Uterus (tissue), 3 donors: ENCODE measurements at regions not wholly inside any gene's neighbourhood (a gene's known extent, or its start where the extent isn't known, plus 50 kb on each side); places are given as distances from the start of the nearest gene placed in this dataset.

Experiments
- DNase-seq, 2 donors: peaks; one replicate each; pipeline ENCODE4 v3.0.0-alpha.2; 2019 to 2020
- H3K27ac ChIP-seq, 2 donors: fragments of 200-600 bp; sonication (generic); 1 replicate in 1 of 2; 2 replicates in 1 of 2; pipeline ENCODE4 v1.5.1; 2016 to 2018
- H3K27me3 ChIP-seq, 2 donors: fragments of 200-600 bp; sonication (generic); one replicate each; pipeline ENCODE4 v1.5.1; 2018 to 2019; ENCODE audit warnings: control low read depth in 1 of 2
- H3K36me3 ChIP-seq, 2 donors: fragments of 200-600 bp; sonication (generic); one replicate each; pipeline ENCODE4 v1.5.1; 2019; ENCODE audit warnings: control low read depth in 1 of 2
- H3K4me1 ChIP-seq, 2 donors: fragments of 200-600 bp; sonication (generic); one replicate each; pipeline ENCODE4 v1.5.1; 2018 to 2019; ENCODE audit warnings: control low read depth in 1 of 2
- H3K4me3 ChIP-seq, 2 donors: fragments of 200-600 bp; sonication (generic); 1 replicate in 1 of 2; 2 replicates in 1 of 2; pipeline ENCODE4 v1.5.1; 2018 to 2019; ENCODE audit warnings: mild to moderate bottlenecking in 1 of 2
- H3K9me3 ChIP-seq, 2 donors: fragments of 200-600 bp; sonication (generic); one replicate each; pipeline ENCODE4 v1.5.1; 2019; ENCODE audit warnings: control low read depth in 1 of 2
- POLR2A ChIP-seq, 2 donors: fragments of 450-650 bp; IDR thresholded peaks; one replicate each; pipeline ENCODE4 v1.6.1; 2016; ENCODE audit warnings: antibody characterized with exemption in 2 of 2, mild to moderate bottlenecking in 1 of 2, moderate library complexity in 1 of 2
- intact Hi-C: fragments of 100-400 bp; cut with DNase I; formaldehyde crosslinking; loops from one replicate; pipeline ENCODE4 v1.15.1; 2023; ENCODE audit warnings: low total_unique reads
- TF ChIP-seq, protein P1 (sequence below), 4 experiments: fragments of 200-600 bp in 2 of 4; fragments of 450-650 bp in 2 of 4; sonication (generic) in 2 of 4; IDR thresholded peaks; one replicate each; pipeline ENCODE4 v1.5.1; 2016 to 2019; ENCODE audit warnings: antibody characterized with exemption in 4 of 4, mild to moderate bottlenecking in 2 of 4, moderate library complexity in 1 of 4
- donor health status: DM: yes; HTN: yes; CAD: no.

DNA sequence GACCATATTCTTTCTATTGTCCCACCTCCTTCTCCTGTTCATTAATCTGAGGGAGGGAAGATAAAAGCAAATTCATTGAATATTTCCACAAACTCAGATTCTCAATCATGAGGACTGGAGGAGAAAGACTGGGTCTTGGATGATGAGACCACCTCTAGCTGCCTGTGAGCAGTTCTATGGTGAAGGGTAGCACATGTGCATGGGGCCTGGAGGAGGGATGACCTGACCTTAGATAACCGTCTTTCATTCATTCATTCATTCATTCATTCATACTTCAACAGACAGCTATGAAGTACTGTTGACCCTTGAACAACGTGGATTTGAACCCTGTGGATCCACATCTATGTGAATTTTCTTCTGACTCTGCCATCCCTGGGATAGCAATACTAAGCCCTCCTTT lies 68.4 kb downstream of the MED10 start:
- Histone ChIP-seq H3K27ac (no peak overlapping the region), H3K9me3 (no peaks in the 10 kb centered on the region), H3K4me1 (no peaks in the 10 kb centered on the region), H3K27me3 (no peaks in the 10 kb centered on the region), H3K36me3 (no peaks in the 10 kb centered on the region), H3K4me3 (no peak overlapping the region)
- intact Hi-C loops: no loop called here
- no peak for TF ChIP-seq POLR2A (IDR thresholded peaks at IDR 0.05)
- TF ChIP-seq, protein P1, sequence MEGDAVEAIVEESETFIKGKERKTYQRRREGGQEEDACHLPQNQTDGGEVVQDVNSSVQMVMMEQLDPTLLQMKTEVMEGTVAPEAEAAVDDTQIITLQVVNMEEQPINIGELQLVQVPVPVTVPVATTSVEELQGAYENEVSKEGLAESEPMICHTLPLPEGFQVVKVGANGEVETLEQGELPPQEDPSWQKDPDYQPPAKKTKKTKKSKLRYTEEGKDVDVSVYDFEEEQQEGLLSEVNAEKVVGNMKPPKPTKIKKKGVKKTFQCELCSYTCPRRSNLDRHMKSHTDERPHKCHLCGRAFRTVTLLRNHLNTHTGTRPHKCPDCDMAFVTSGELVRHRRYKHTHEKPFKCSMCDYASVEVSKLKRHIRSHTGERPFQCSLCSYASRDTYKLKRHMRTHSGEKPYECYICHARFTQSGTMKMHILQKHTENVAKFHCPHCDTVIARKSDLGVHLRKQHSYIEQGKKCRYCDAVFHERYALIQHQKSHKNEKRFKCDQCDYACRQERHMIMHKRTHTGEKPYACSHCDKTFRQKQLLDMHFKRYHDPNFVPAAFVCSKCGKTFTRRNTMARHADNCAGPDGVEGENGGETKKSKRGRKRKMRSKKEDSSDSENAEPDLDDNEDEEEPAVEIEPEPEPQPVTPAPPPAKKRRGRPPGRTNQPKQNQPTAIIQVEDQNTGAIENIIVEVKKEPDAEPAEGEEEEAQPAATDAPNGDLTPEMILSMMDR (IDR thresholded peaks at IDR 0.05): no peak
- DNase-seq: no peak

- TF ChIP-seq, protein P1 (IDR thresholded peaks at IDR 0.05): no peak
- TF ChIP-seq POLR2A (IDR thresholded peaks at IDR 0.05): no peak
- no peaks in the 10 kb centered on the region for H3K27me3 ChIP-seq
- H3K9me3 ChIP-seq: no peaks in the 10 kb centered on the region
- H3K4me3 ChIP-seq: no peak overlapping the region
- intact Hi-C loops: no loop called here
- H3K36me3 ChIP-seq: no peaks in the 10 kb centered on the region
- no peak for DNase-seq
- H3K27ac ChIP-seq: no peak overlapping the region
- H3K4me1 ChIP-seq: no peaks in the 10 kb centered on the region
These were observed 69.7 kb downstream of the MED10 start for GRCh38 chr5:6308683-6309082.

- no peak overlapping the region for H3K4me3 ChIP-seq
- H3K9me3 ChIP-seq: no peaks in the 10 kb centered on the region
- H3K27me3 ChIP-seq: no peaks in the 10 kb centered on the region
- no peaks in the 10 kb centered on the region for H3K36me3 ChIP-seq
- DNase-seq: no peak
- intact Hi-C loops: no loop called here
- TF ChIP-seq POLR2A (IDR thresholded peaks at IDR 0.05): no peak
- TF ChIP-seq, protein P1 (IDR thresholded peaks at IDR 0.05): no peak
- no peaks in the 10 kb centered on the region for H3K4me1 ChIP-seq
- no peak overlapping the region for H3K27ac ChIP-seq
These were observed 71.0 kb downstream of the MED10 start for GRCh38 chr5:6307304-6307703.

GRCh38 chr5:6305853-6306252 lies 72.5 kb downstream of the MED10 start:
- Histone ChIP-seq H3K27ac (no peak overlapping the region), H3K27me3 (no peaks in the 10 kb centered on the region), H3K4me3 (no peak overlapping the region), H3K36me3 (no peaks in the 10 kb centered on the region), H3K9me3 (no peaks in the 10 kb centered on the region), H3K4me1 (no peaks in the 10 kb centered on the region)
- intact Hi-C loops: no loop called here
- no peak for DNase-seq
- TF ChIP-seq, protein P1 (IDR thresholded peaks at IDR 0.05): no peak
- no peak for TF ChIP-seq POLR2A (IDR thresholded peaks at IDR 0.05)

- Histone ChIP-seq H3K27me3 (no peaks in the 10 kb centered on the region), H3K27ac (no peak overlapping the region), H3K9me3 (no peaks in the 10 kb centered on the region), H3K36me3 (no peaks in the 10 kb centered on the region), H3K4me3 (no peak overlapping the region), H3K4me1 (no peaks in the 10 kb centered on the region)
- no peak for DNase-seq
- intact Hi-C loops: no loop called here
- TF ChIP-seq POLR2A (IDR thresholded peaks at IDR 0.05): no peak
- TF ChIP-seq, protein P1 (IDR thresholded peaks at IDR 0.05): no peak
These were observed 75.7 kb downstream of the MED10 start for GRCh38 chr5:6302684-6303083.
